GM12875 (cell line): ENCODE measurements at regions not wholly inside any gene's neighbourhood (a gene's known extent, or its start where the extent isn't known, plus 50 kb on each side); places are given as distances from the start of the nearest gene placed in this dataset.

ENCODE experiments used
- H3K4me3 ChIP-seq: one replicate; pipeline ENCODE4 v1.5.1; 2011; ENCODE audit warnings: low read depth, low read length, control low read depth
- CTCF ChIP-seq: IDR thresholded peaks from 2 replicates; pipeline ENCODE4 v1.5.1; 2011; ENCODE audit warnings: low read depth, mild to moderate bottlenecking, control low read depth, inconsistent platforms, low read length, moderate library complexity, borderline replicate concordance; ENCODE audit not compliant: insufficient read depth

DNA sequence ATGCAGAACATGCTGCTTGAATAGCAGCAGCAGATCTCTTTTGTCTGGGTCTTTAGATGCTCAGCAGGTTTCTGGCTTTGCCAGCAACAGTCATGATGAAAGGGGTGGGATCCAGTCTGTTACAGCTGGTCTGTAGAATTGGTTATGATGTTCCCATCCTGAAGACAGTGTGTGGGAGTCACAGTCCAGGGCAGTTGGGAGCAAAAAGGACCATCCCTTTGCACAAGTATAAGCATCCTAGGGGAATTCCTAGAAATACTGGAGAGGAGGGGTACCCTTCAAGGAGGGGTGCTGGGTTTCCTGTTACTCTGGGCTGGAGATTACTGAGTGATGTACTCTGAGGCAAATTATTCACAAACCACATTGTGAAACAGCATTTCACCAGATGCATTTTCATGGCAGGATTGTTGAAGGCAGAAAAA lies 119.9 kb upstream of the RND3 start:
- H3K4me3 ChIP-seq = no peak overlapping the region
- no peak for TF ChIP-seq CTCF

DNA sequence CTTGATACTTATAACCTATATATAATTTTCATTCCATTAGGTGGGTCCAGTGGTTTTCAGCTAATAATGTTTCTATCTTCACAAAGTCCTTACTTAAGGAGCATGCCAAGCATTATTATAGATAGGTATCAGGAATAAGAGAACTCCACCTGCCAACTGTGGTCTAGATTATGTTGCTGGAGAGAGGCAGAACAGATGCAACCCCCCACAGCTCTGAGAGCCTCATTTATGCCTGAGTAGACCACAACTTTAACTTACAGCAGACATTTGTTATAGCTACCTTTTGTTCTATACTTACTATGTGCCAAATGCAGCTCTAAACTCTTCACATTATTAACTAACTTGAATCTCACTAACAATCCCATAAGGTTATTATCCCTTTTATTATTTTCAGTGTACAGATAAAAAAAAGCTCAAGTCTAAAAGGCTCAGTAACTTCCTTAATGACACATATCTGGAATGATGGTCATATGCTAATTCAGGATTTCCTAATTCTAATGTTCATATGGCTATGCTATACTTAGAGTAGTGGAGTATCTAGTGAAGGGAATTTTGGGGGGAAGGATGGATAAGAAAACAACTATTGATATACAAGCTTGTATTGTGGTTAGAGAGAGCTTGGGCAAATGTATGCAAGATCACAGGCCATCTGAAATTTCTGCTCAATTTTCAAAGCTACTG lies 119.1 kb upstream of the RND3 start:
- H3K4me3 ChIP-seq = no peak overlapping the region
- TF ChIP-seq CTCF = no peak

GRCh38 chr2:150605664-150606063 lies 118.2 kb upstream of the RND3 start:
- TF ChIP-seq CTCF = no peak
- no peak overlapping the region for H3K4me3 ChIP-seq

- H3K4me3 ChIP-seq = no peak overlapping the region
- TF ChIP-seq CTCF = no peak
These were observed 114.0 kb upstream of the RND3 start for GRCh38 chr2:150601280-150602038.

DNA sequence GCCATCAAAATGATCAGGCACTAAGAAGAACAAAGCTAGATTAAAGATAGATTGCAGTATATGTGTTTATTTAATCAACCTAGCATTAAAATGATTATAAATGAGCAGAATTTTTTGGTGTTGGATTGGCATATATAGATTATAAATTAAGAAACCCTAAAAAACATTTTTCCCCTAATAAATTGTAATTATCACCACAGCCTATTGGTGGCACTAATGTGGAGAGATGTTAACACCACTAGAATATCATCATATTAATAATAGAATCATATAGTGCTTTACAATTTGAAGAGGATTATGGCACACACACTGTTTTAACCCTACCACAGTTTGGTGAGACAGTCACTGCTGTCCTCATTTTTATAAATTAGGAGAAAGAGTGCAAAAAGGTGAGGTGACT lies 112.4 kb upstream of the RND3 start:
- no peak for TF ChIP-seq CTCF
- no peak overlapping the region for H3K4me3 ChIP-seq

GRCh38 chr2:150598383-150598782 lies 110.9 kb upstream of the RND3 start:
- H3K4me3 ChIP-seq = no peak overlapping the region
- TF ChIP-seq CTCF = no peak
